Astrocyte (in vitro differentiated cells and primary cell): ENCODE measurements at regions not wholly inside any gene's neighbourhood (a gene's known extent, or its start where the extent isn't known, plus 50 kb on each side); places are given as distances from the start of the nearest gene placed in this dataset.

Source experiments
- EZH2 ChIP-seq: IDR thresholded peaks from 2 replicates; pipeline ENCODE4 v1.6.1; 2012; ENCODE audit warnings: mild to moderate bottlenecking, low read length, inconsistent platforms; ENCODE audit not compliant: insufficient read depth
- TF ChIP-seq, protein P1 (sequence below): IDR thresholded peaks from 2 replicates; pipeline ENCODE4 v1.5.1; 2011; ENCODE audit warnings: low read depth, mild to moderate bottlenecking, inconsistent platforms, low read length, moderate library complexity; ENCODE audit not compliant: insufficient read depth

DNA sequence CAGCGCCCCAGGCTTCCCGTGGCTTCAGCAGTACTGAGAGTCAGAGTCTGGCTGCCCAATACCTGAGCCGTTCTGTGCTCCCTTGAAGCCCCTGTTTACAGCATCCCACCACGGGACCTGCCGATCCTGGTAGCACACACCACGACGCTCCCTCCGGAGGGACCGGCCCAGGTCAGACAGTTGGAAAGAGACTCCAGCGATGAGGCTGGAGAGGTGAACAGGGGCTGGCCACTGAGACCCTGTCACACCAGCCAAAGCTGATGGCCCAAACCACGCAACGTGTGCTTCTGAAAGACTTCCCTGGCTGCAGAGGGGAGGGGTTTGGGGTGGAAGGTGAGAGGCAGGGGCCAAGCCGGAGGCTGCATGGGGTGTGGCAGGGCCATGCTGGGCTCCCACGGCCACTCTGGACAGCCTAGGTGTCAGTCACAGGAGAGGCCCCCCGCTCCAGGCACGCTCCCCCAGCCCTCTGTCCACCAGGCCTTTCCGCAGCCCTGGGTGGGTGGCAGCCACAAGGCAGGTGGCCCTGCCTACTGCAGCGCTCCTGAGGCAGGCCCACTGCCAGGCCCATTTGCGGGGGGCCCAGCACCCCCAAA lies 140.2 kb upstream of the CHST15 start:
- TF ChIP-seq EZH2, result no peak
- TF ChIP-seq, protein P1, sequence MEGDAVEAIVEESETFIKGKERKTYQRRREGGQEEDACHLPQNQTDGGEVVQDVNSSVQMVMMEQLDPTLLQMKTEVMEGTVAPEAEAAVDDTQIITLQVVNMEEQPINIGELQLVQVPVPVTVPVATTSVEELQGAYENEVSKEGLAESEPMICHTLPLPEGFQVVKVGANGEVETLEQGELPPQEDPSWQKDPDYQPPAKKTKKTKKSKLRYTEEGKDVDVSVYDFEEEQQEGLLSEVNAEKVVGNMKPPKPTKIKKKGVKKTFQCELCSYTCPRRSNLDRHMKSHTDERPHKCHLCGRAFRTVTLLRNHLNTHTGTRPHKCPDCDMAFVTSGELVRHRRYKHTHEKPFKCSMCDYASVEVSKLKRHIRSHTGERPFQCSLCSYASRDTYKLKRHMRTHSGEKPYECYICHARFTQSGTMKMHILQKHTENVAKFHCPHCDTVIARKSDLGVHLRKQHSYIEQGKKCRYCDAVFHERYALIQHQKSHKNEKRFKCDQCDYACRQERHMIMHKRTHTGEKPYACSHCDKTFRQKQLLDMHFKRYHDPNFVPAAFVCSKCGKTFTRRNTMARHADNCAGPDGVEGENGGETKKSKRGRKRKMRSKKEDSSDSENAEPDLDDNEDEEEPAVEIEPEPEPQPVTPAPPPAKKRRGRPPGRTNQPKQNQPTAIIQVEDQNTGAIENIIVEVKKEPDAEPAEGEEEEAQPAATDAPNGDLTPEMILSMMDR, result no peak
